SHP77 (cell line): ENCODE measurements at regions not wholly inside any gene's neighbourhood (a gene's known extent, or its start where the extent isn't known, plus 50 kb on each side); places are given as distances from the start of the nearest gene placed in this dataset.
A peak's percentile ranks its signal among the peaks of the same experiment; 100 is the strongest.
"Not testable (repeated sequence)": the region's sequence is repeated elsewhere in the genome, so short reads cannot be mapped to it uniquely, and the experiment has no call there.

Experiments used
- DNase-seq, 2 experiments: peaks; one replicate each; lab custom pipeline; 2025; lab: John Stamatoyannopoulos, UW

DNA sequence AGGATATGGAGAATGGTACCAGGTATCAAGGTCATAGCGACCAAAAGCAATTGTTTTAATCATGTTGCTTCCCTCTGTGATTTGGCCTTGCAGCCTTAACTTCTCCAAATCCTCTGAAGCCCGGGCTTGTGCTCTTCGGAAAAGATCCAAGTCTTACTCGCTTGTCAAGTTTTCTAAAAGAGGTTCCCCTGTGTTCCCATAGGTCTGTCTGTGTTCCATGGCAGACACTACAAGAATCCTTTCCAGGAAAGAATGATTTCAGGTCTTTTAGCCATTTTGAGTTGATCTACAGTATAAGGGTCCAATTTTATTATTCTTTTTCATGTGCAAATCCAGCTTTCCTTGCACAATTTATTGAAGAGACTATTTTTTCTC is 710.6 kb upstream of the DIAPH2 start:
- DNase-seq = no peak

- no peak for DNase-seq
Observed at GRCh38 chrX:95974890-95975289, 709.8 kb upstream of the DIAPH2 start.

GRCh38 chrX:95995583-95995982 is 689.1 kb upstream of the DIAPH2 start:
- no peak for DNase-seq

DNA sequence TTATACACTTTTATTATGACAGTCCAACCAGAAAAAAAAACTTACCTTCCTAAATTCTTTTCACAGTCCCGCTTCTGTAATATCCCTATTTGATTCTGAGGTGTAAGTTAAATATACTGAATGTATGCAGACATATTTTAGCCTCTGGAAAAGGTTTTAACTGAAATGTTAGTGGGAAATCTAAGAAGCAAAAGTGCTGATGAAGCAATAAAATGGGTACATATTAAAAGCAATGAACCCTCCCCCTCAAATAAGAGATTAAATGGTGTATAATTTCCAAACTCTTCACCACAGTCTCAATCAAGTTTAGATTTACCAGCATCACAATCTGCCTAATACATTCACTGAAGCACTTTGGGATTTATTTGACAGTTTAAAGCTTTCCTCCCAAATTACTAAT is 688.3 kb upstream of the DIAPH2 start:
- no peak for DNase-seq

DNA sequence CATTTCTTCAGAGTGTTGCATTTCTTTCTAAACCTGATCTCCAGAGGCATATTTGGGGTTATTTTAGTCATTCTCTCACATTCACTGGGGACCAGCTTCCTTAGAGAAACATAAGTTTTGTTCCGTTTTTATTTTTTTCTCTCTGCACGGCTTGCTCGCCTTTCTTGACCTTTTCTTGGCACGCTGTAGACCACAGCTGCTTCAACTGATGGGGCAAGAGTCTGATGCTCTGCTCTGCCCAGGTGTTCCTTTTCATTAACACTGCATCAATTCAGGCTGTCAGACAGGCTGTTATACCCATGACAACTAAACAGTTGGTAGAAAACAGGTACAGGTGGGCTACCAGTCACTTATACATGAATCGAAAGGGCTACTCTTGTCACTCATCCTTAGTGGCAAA is 682.2 kb upstream of the DIAPH2 start:
- no peak for DNase-seq

- DNase-seq = no peak
Observed at GRCh38 chrX:96004386-96004785, 680.3 kb upstream of the DIAPH2 start.

DNA sequence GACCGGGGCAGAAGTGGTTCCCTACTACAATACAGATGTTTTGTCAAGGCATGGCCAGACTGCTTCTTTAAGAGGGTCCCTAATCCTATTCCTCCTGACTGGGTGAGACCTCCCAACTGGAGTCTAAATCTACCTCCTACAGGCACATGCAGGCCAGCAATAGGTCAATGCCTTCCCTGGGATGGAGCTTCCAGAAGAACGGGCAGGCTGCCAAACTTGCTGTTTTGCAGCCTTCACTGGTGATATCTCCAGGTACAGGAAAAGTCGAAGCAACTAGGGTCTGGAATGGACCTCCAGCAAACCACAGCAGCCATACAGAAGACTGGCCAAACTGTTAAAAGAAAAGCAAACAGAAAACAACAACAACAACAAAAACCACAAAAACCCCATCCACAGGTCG is 678.4 kb upstream of the DIAPH2 start:
- no peak for DNase-seq

- DNase-seq = no peak
Observed at GRCh38 chrX:96027407-96027806, 657.2 kb upstream of the DIAPH2 start.

DNA sequence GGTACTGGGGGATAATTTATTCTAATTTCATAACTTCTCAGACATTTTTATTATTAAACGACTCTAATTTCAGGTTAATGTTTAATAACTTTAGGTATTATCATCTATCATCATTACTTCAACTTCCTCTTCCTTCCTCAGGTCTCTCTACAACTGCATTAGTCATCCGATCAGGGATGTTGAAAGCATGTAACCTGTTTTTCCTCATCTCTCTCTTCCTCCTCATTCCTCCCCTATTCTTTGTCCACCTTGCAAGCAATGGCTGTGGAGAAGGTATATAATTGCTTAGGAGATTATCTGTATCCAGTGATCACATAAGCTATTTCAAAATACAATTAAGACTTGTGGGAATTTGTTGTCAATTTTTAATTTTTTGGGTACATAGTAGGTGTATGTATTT is 632.6 kb upstream of the DIAPH2 start:
- DNase-seq = no peak

- DNase-seq = no peak
Observed at GRCh38 chrX:96081891-96082290, 602.8 kb upstream of the DIAPH2 start.

- no peak for DNase-seq
Observed at GRCh38 chrX:96094616-96095015, 590.0 kb upstream of the DIAPH2 start.

DNA sequence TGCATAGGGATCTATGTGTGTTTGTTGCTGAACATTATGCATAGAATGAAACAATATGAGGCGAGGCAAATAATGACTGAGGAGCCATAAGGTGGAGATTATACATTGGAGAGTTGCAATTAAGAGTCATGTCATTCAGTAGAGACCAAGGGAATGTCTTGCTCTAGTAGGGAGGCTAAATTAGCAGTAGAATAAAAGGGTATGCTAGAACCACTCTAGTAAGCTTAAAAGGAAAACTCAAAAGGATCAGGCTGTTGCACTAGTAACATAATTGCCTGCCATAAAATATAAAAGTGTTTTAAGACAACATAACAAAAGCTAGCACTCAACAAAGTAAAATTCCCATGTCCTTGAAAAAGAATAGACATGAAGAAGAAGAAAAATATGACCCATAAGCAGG is 586.2 kb upstream of the DIAPH2 start:
- DNase-seq = no peak

DNA sequence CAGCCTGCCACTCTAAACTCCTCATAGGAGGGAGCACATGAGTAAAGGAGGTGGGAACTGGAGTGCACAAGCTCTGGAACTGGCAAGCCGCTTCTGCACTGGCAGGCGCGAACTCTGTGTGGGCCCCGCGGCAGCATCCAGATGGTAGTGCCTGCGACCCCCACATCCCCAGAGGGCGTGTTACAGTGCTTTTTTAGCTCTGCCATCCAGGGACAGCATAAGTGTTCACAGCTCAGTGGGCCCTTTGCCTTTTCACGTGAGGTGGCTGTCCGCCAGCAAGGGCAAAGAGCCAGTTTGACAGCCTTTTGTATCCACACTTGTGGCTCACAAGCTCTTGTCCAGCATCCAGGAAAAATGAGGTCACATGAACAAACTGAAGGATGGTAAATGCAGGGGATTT is 581.6 kb upstream of the DIAPH2 start:
- peak in 1 of 2 experiments; percentile 0 for DNase-seq

GRCh38 chrX:96112689-96113088 is 572.0 kb upstream of the DIAPH2 start:
- no peak for DNase-seq

DNA sequence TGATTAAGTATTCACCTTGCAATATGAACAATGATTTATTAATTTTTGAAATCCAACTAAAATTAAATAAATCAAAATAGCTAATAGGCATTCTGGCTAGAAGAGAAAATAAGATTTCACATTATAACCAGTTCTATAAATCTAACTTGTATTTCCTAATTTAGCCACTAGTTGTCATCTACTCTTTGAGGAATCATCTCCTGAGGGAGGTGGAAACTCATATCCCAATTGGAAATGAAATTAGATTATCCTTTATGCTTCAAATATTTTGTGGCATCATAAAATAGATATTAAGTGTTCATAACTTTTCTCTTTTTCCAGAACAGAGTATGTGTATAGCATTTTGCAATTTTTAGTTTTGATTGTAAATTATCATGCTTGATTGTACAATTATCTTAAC is 558.5 kb upstream of the DIAPH2 start:
- DNase-seq = no peak

DNA sequence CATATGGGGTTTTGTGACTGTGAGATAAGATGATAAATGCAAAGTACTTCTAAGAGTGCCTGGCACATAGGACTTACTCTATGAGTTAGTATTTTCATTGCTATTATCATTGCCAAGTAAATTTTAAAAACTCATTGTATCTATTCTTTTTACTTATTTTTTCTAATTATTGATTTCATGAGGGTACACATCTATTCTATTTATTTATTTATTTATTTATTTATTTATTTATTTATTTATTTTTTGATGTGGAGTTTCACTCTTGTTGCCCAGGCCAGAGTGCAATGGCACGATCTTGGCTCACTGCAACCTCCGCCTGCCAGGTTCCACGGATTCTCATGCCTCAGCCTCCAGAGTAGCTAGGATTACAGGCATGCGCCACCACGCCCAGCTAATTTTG is 556.6 kb upstream of the DIAPH2 start:
- not testable (repeated sequence) for DNase-seq

DNA sequence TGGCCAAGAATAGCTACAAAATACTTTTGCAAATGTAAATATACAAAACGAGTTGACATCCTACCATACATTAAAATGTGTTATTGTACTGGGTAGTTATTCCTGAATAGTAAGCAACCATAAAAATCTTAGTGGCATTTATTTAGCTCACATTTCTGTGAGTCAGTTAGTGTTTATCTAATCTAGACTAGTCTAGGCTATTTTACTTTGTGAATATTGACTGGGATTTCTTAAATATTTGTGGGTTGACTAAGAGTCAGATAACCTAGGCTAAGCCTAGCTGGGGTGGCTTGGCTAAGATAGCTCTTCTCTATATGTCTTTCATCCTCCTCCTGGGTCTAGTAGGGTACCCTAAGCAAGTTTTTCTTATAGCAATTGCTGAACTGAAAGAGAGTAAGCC is 543.8 kb upstream of the DIAPH2 start:
- DNase-seq = no peak

GRCh38 chrX:96147681-96148080 is 537.0 kb upstream of the DIAPH2 start:
- no peak for DNase-seq

GRCh38 chrX:96170626-96171025 is 514.0 kb upstream of the DIAPH2 start:
- DNase-seq = no peak

DNA sequence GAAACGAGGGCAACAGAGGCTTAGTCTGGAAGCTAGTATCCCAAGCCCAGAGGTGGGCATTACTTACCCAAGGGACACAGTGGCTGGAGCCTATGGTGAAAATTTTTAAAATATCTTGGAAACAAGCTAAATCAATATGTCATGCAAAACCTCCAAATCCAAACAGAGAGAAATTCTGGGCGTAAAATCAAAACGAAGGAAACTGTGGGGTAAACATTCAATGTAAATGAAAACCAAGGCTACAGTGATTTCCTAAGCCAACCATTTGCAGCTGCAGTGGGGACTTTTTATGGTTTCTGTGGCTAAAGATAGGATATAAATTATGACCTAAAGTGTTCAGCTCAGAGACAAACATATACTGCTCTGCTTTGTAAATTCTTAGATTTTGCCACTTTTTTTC is 507.7 kb upstream of the DIAPH2 start:
- DNase-seq = no peak

DNA sequence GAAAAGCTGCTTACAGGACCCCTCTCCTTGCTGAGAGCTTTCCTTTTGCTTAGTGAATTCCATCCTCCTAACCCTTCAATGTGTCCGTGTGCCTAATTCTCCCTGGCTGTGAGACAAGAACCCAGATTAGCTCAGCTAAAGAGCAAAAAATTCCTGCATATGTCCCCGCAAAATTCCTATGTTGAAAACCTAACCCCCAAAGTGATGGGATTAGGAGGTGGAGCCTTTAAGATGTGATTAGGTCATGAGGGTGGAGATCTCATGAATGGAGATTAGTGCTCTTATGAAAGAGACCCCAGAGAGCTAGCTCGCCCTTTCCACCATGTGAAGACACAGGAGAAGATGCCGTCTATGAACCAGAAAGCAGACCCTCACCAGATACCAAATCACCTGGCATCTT is 503.0 kb upstream of the DIAPH2 start:
- no peak for DNase-seq

DNA sequence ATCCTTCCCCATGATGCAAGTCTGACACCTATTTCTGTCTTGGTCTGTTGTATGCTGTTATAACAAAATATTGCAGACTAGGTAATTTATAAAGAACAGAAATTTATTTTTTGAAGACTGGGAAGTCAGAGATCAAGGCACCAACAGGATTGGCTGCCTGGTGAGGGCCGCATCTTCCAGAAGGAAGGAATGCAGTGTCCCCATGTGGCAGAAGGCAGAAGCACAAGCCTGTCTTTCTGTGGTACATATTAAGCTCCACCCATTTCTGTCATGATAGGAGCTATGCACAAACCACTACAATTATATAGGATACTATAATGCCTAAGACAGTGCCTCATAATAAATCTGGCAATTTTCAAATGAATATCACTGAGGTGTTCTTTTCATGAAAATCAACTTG is 502.3 kb upstream of the DIAPH2 start:
- DNase-seq = no peak

- no peak for DNase-seq
Observed at GRCh38 chrX:96183391-96183790, 501.3 kb upstream of the DIAPH2 start.

GRCh38 chrX:96183843-96184242 is 500.8 kb upstream of the DIAPH2 start:
- no peak for DNase-seq

DNA sequence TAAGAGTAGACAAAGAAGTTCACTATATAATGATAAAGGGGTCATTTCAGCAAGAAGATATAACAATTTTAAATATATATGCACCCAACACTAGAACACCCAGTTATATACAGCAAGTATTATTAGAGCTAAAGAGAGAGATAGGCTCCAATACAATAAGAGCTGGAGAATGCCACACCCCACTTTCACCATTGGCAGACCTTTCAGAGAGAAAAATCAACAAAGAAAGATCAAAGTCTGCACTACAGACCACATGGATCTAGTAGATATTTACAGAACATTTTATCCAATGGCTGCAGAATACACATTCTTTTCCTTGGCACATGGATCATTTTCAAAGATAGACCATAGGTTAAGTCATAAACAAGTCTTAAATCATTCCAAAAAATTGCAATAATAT is 479.7 kb upstream of the DIAPH2 start:
- DNase-seq = no peak
